HFFc6 (cell line): ENCODE measurements at regions not wholly inside any gene's neighbourhood (a gene's known extent, or its start where the extent isn't known, plus 50 kb on each side); places are given as distances from the start of the nearest gene placed in this dataset.

Source experiments
- DNase-seq: peaks from one replicate; pipeline ENCODE4 v3.0.0-alpha.2; 2018
- H3K27ac Mint-ChIP-seq: 2 replicates; pipeline ENCODE4 v1.8.0; 2020; ENCODE audit warnings: mild to moderate bottlenecking, mixed read lengths
- H3K27me3 Mint-ChIP-seq: 2 replicates; pipeline ENCODE4 v1.8.0; 2021; ENCODE audit warnings: mild to moderate bottlenecking, moderate library complexity, mixed read lengths; ENCODE audit not compliant: insufficient read depth
- H3K36me3 Mint-ChIP-seq: 2 replicates; pipeline ENCODE4 v1.8.0; 2021; ENCODE audit warnings: low read depth, mixed read lengths
- H3K4me1 Mint-ChIP-seq: 2 replicates; pipeline ENCODE4 v1.8.0; 2020; ENCODE audit warnings: low read depth, mixed read lengths
- H3K4me3 Mint-ChIP-seq: 2 replicates; pipeline ENCODE4 v1.8.0; 2020; ENCODE audit warnings: mild to moderate bottlenecking, moderate library complexity, mixed read lengths
- H3K9me3 Mint-ChIP-seq: 2 replicates; pipeline ENCODE4 v1.8.0; 2020; ENCODE audit warnings: mild to moderate bottlenecking, mixed read lengths
- CTCF ChIP-seq: fragments of 200-600 bp; sonication (generic); IDR thresholded peaks from 2 replicates; pipeline ENCODE4 v1.5.0; 2021; ENCODE audit warnings: antibody characterized with exemption, mild to moderate bottlenecking

- no peak for DNase-seq
- TF ChIP-seq CTCF: no peak
- H3K9me3 Mint-ChIP-seq: no peaks in the 10 kb centered on the region
- H3K36me3 Mint-ChIP-seq: no peaks in the 10 kb centered on the region
- H3K27me3 Mint-ChIP-seq: no peaks in the 10 kb centered on the region
- H3K4me3 Mint-ChIP-seq: no peak overlapping the region
- no peaks in the 10 kb centered on the region for H3K4me1 Mint-ChIP-seq
- H3K27ac Mint-ChIP-seq: no peak overlapping the region
Measured at GRCh38 chr21:15441992-15442391, 287.8 kb upstream of the USP25 start.

- Mint-ChIP-seq H3K9me3 (no peaks in the 10 kb centered on the region), H3K4me3 (no peak overlapping the region), H3K4me1 (no peaks in the 10 kb centered on the region), H3K36me3 (no peaks in the 10 kb centered on the region), H3K27ac (no peak overlapping the region), H3K27me3 (no peaks in the 10 kb centered on the region)
- no peak for DNase-seq
- TF ChIP-seq CTCF: no peak
Measured at GRCh38 chr21:15442743-15443469, 286.9 kb upstream of the USP25 start.

- no peak for TF ChIP-seq CTCF
- Mint-ChIP-seq H3K27ac (no peak overlapping the region), H3K4me1 (no peaks in the 10 kb centered on the region), H3K4me3 (no peak overlapping the region), H3K27me3 (no peaks in the 10 kb centered on the region), H3K36me3 (no peaks in the 10 kb centered on the region), H3K9me3 (no peaks in the 10 kb centered on the region)
- no peak for DNase-seq
Measured at GRCh38 chr21:15443740-15444117, 286.1 kb upstream of the USP25 start.

- Mint-ChIP-seq H3K9me3 (no peaks in the 10 kb centered on the region), H3K27me3 (no peaks in the 10 kb centered on the region), H3K4me1 (no peaks in the 10 kb centered on the region), H3K4me3 (no peak overlapping the region), H3K36me3 (no peaks in the 10 kb centered on the region), H3K27ac (no peak overlapping the region)
- no peak for TF ChIP-seq CTCF
- no peak for DNase-seq
Measured at GRCh38 chr21:15444118-15444960, 285.4 kb upstream of the USP25 start.

- Mint-ChIP-seq H3K27ac (no peak overlapping the region), H3K4me3 (no peak overlapping the region), H3K36me3 (no peaks in the 10 kb centered on the region)
Measured at GRCh38 chr21:15445327-15445726, 284.5 kb upstream of the USP25 start.

More at GRCh38 chr21:15445327-15445726, 284.5 kb upstream of the USP25 start:
- no peak for DNase-seq
- TF ChIP-seq CTCF: no peak
- Mint-ChIP-seq H3K27me3 (no peaks in the 10 kb centered on the region), H3K9me3 (no peaks in the 10 kb centered on the region), H3K4me1 (no peaks in the 10 kb centered on the region)
